ENCODE measurements at regions not wholly inside any gene's neighbourhood (a gene's known extent, or its start where the extent isn't known, plus 50 kb on each side); places are given as distances from the start of the nearest gene placed in this dataset.

GRCh38 chr15:38714309-38715072, 149.9 kb upstream of the RASGRP1 start:
- no peak for TF ChIP-seq CTCF (IDR thresholded peaks at IDR 0.05; ENCODE audit: control extremely low read depth in 1 of 3, insufficient read depth in 1 of 3, low read depth in 1 of 3, low read length in 3 of 3)
- TF ChIP-seq CEBPB (IDR thresholded peaks at IDR 0.05; ENCODE audit: low read depth, low read length), result no peak
- TF ChIP-seq BRCA1 (IDR thresholded peaks at IDR 0.05; ENCODE audit: low read depth, low read length), result no peak
- no peak for TF ChIP-seq POLR2A (IDR thresholded peaks at IDR 0.05; ENCODE audit: control extremely low read depth in 1 of 2, low read depth in 2 of 2, low read length in 2 of 2)
- no peak for TF ChIP-seq RAD21 (IDR thresholded peaks at IDR 0.05 in 1 of 2, conservative IDR thresholded peaks at IDR 0.05 in 1 of 2; ENCODE audit: low read depth in 2 of 2, low read length in 2 of 2)
- TF ChIP-seq KDM5A (IDR thresholded peaks at IDR 0.05; ENCODE audit: low read length), result no peak
